Cardiac muscle cell (in vitro differentiated cells and primary cell): ENCODE measurements at regions not wholly inside any gene's neighbourhood (a gene's known extent, or its start where the extent isn't known, plus 50 kb on each side); places are given as distances from the start of the nearest gene placed in this dataset.
A peak's percentile ranks its signal among the peaks of the same experiment; 100 is the strongest.
"Not testable (repeated sequence)": the region's sequence is repeated elsewhere in the genome, so short reads cannot be mapped to it uniquely, and the experiment has no call there.

Experiments used
- DNase-seq, 2 donors: peaks; one replicate each; pipeline versions ENCODE4 v3.0.0 to v3.0.0-alpha.2; 2010 to 2017; ENCODE audit warnings: low read depth in 1 of 2, low spot score in 1 of 2
- H3K27ac ChIP-seq: fragments of 200-600 bp; sonication (generic); 2 replicates; pipeline ENCODE4 v1.5.1; 2016
- H3K27me3 ChIP-seq: fragments of 200-600 bp; sonication (generic); 2 replicates; pipeline ENCODE4 v1.6.0; 2016; ENCODE audit warnings: control low read depth
- H3K36me3 ChIP-seq: fragments of 200-600 bp; sonication (generic); 2 replicates; pipeline ENCODE4 v1.5.1; 2016; ENCODE audit warnings: control low read depth
- H3K4me1 ChIP-seq: fragments of 200-600 bp; sonication (generic); 2 replicates; pipeline ENCODE4 v1.8.1; 2017; ENCODE audit warnings: low read depth, mild to moderate bottlenecking, mixed run types
- H3K4me3 ChIP-seq: fragments of 200-600 bp; sonication (generic); 2 replicates; pipeline ENCODE4 v1.5.1; 2016; ENCODE audit warnings: mild to moderate bottlenecking
- H3K9me3 ChIP-seq: fragments of 200-600 bp; sonication (generic); 2 replicates; pipeline ENCODE4 v1.5.1; 2017; ENCODE audit warnings: low read depth, mild to moderate bottlenecking, control low read depth
- CTCF ChIP-seq: IDR thresholded peaks from 2 replicates; pipeline ENCODE4 v1.5.1; 2012; ENCODE audit warnings: low read depth, mild to moderate bottlenecking, low read length

- DNase-seq = no peak
- Histone ChIP-seq H3K36me3 (no peaks in the 10 kb centered on the region), H3K9me3 (no peaks in the 10 kb centered on the region), H3K27me3 (no peaks in the 10 kb centered on the region), H3K27ac (no peak overlapping the region), H3K4me1 (no peaks in the 10 kb centered on the region), H3K4me3 (no peak overlapping the region)
- no peak for TF ChIP-seq CTCF
These were observed 1438.4 kb upstream of the B3GALT2 start for GRCh38 chr1:194624833-194625232.

GRCh38 chr1:194618101-194618500 is 1431.7 kb upstream of the B3GALT2 start:
- no peak for TF ChIP-seq CTCF
- Histone ChIP-seq H3K27ac (no peak overlapping the region), H3K4me1 (no peaks in the 10 kb centered on the region)

GRCh38 chr1:194617272-194617671 is 1430.9 kb upstream of the B3GALT2 start:
- H3K27me3 ChIP-seq, H3K4me1 ChIP-seq, DNase-seq, H3K36me3 ChIP-seq, H3K27ac ChIP-seq, H3K9me3 ChIP-seq, H3K4me3 ChIP-seq: not testable (repeated sequence)

More at GRCh38 chr1:194618101-194618500, 1431.7 kb upstream of the B3GALT2 start:
- no peaks in the 10 kb centered on the region for H3K27me3 ChIP-seq
- H3K36me3 ChIP-seq = no peaks in the 10 kb centered on the region
- no peak for DNase-seq
- H3K4me3 ChIP-seq = no peak overlapping the region
- H3K9me3 ChIP-seq = no peaks in the 10 kb centered on the region

- H3K36me3 ChIP-seq = no peaks in the 10 kb centered on the region
- no peak for TF ChIP-seq CTCF
- no peak for DNase-seq
- no peak overlapping the region for H3K4me3 ChIP-seq
- H3K9me3 ChIP-seq = no peaks in the 10 kb centered on the region
- no peaks in the 10 kb centered on the region for H3K4me1 ChIP-seq
- H3K27me3 ChIP-seq = no peaks in the 10 kb centered on the region
- H3K27ac ChIP-seq = no peak overlapping the region
These were observed 1430.4 kb upstream of the B3GALT2 start for GRCh38 chr1:194616835-194617234.

- no peaks in the 10 kb centered on the region for H3K27me3 ChIP-seq
- DNase-seq = no peak
- no peak overlapping the region for H3K27ac ChIP-seq
These were observed 1415.8 kb upstream of the B3GALT2 start for GRCh38 chr1:194602184-194602583.

GRCh38 chr1:194600716-194601115 is 1414.3 kb upstream of the B3GALT2 start:
- no peak overlapping the region for H3K4me3 ChIP-seq
- DNase-seq = peak in 1 of 2 donors; percentile 2
- no peaks in the 10 kb centered on the region for H3K36me3 ChIP-seq
- H3K27ac ChIP-seq = no peak overlapping the region
- H3K9me3 ChIP-seq = no peaks in the 10 kb centered on the region
- H3K4me1 ChIP-seq = no peaks in the 10 kb centered on the region
- no peaks in the 10 kb centered on the region for H3K27me3 ChIP-seq
- TF ChIP-seq CTCF = no peak

More at GRCh38 chr1:194602184-194602583, 1415.8 kb upstream of the B3GALT2 start:
- no peak for TF ChIP-seq CTCF
- no peaks in the 10 kb centered on the region for H3K36me3 ChIP-seq
- H3K4me3 ChIP-seq = no peak overlapping the region
- no peaks in the 10 kb centered on the region for H3K9me3 ChIP-seq
- no peaks in the 10 kb centered on the region for H3K4me1 ChIP-seq
